HUES64 (cell line): ENCODE measurements at regions not wholly inside any gene's neighbourhood (a gene's known extent, or its start where the extent isn't known, plus 50 kb on each side); places are given as distances from the start of the nearest gene placed in this dataset.
"Not testable (repeated sequence)": the region's sequence is repeated elsewhere in the genome, so short reads cannot be mapped to it uniquely, and the experiment has no call there.

Experiments used
- H3K27ac ChIP-seq: 2 replicates; pipeline ENCODE4 v1.7.0; 2013; ENCODE audit warnings: low read depth, low read length, inconsistent platforms
- H3K27me3 ChIP-seq: 2 replicates; pipeline ENCODE4 v1.6.1; 2013; ENCODE audit warnings: mild to moderate bottlenecking, low read length; ENCODE audit not compliant: insufficient read depth
- H3K36me3 ChIP-seq: 2 replicates; pipeline ENCODE4 v1.6.1; 2013; ENCODE audit warnings: mild to moderate bottlenecking, low read length; ENCODE audit not compliant: insufficient read depth
- H3K4me1 ChIP-seq: 2 replicates; pipeline ENCODE4 v1.6.1; 2013; ENCODE audit warnings: mild to moderate bottlenecking, low read length, moderate library complexity; ENCODE audit not compliant: insufficient read depth
- H3K4me3 ChIP-seq: 2 replicates; pipeline ENCODE4 v1.5.1; 2013; ENCODE audit warnings: mild to moderate bottlenecking, low read length, moderate library complexity
- H3K9ac ChIP-seq: 2 replicates; pipeline ENCODE4 v1.6.1; 2013; ENCODE audit warnings: mild to moderate bottlenecking, low read depth, low read length
- H3K9me3 ChIP-seq: 2 replicates; pipeline ENCODE4 v1.6.1; 2013; ENCODE audit warnings: low read depth, low read length; ENCODE audit not compliant: insufficient read depth
- WGBS: fragments of 150-250, 120-280 bp; methylation state at CpG from one replicate; pipeline ENCODE4 v1.1.7; 2013; ENCODE audit warnings: missing lambda C conversion rate; 5-methylcytosine and 5-hydroxymethylcytosine counted together

- Histone ChIP-seq H3K36me3 (no peaks in the 10 kb centered on the region), H3K4me3 (no peak overlapping the region), H3K4me1 (no peaks in the 10 kb centered on the region), H3K27me3 (no peaks in the 10 kb centered on the region), H3K9me3 (no peaks in the 10 kb centered on the region), H3K9ac (no peak overlapping the region), H3K27ac (no peak overlapping the region)
Measured at GRCh38 chr18:28766721-28767120, 589.8 kb upstream of the CDH2 start.

DNA sequence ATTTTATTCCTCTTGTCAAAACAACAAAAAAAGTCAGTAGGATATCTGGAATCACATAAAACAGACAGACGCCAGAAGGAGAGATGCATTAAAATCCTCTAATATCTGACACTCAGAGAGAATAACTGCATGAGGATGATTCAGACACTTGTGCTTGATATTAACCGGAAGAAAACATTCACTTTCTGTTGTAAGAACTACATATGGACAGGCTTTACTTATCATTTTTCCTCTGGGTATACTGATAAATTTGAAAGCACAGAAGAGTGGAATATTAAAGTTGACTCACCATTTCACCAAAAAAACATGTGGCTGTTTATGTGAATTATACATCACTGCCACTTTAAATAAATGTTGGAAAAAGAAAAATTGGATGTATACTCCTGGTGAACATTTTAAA lies 589.1 kb upstream of the CDH2 start:
- Histone ChIP-seq H3K27me3 (no peaks in the 10 kb centered on the region), H3K4me3 (no peak overlapping the region), H3K36me3 (no peaks in the 10 kb centered on the region), H3K9ac (no peak overlapping the region), H3K27ac (no peak overlapping the region), H3K4me1 (no peaks in the 10 kb centered on the region), H3K9me3 (no peaks in the 10 kb centered on the region)
- WGBS, result 89% methylated on average over 2 of the region's 2 CpGs

- H3K27ac ChIP-seq, result no peak overlapping the region
- no peak overlapping the region for H3K9ac ChIP-seq
- no peaks in the 10 kb centered on the region for H3K9me3 ChIP-seq
- no peaks in the 10 kb centered on the region for H3K4me1 ChIP-seq
- H3K4me3 ChIP-seq, result no peak overlapping the region
- no peaks in the 10 kb centered on the region for H3K27me3 ChIP-seq
- no peaks in the 10 kb centered on the region for H3K36me3 ChIP-seq
- 75% methylated on average over 5 of the region's 5 CpGs for WGBS
Measured at GRCh38 chr18:28760299-28760698, 583.4 kb upstream of the CDH2 start.

- no peak overlapping the region for H3K27ac ChIP-seq
Measured at GRCh38 chr18:28757466-28758008, 580.6 kb upstream of the CDH2 start.

GRCh38 chr18:28743115-28743514 lies 566.2 kb upstream of the CDH2 start:
- Histone ChIP-seq H3K9ac (no peak overlapping the region), H3K9me3 (no peaks in the 10 kb centered on the region), H3K27ac (no peak overlapping the region), H3K36me3 (no peaks in the 10 kb centered on the region), H3K27me3 (no peaks in the 10 kb centered on the region), H3K4me3 (no peak overlapping the region), H3K4me1 (peaks cover 12% of the 10 kb centered on the region; the same call in 1 of the 2 replicates)
- 86% methylated on average over 4 of the region's 4 CpGs for WGBS

More at GRCh38 chr18:28757466-28758008, 580.6 kb upstream of the CDH2 start:
- H3K9ac ChIP-seq, result no peak overlapping the region
- H3K36me3 ChIP-seq, result no peaks in the 10 kb centered on the region
- H3K27me3 ChIP-seq, result no peaks in the 10 kb centered on the region
- 96% methylated on average over 3 of the region's 3 CpGs for WGBS
- no peaks in the 10 kb centered on the region for H3K9me3 ChIP-seq
- no peaks in the 10 kb centered on the region for H3K4me1 ChIP-seq
- no peak overlapping the region for H3K4me3 ChIP-seq

DNA sequence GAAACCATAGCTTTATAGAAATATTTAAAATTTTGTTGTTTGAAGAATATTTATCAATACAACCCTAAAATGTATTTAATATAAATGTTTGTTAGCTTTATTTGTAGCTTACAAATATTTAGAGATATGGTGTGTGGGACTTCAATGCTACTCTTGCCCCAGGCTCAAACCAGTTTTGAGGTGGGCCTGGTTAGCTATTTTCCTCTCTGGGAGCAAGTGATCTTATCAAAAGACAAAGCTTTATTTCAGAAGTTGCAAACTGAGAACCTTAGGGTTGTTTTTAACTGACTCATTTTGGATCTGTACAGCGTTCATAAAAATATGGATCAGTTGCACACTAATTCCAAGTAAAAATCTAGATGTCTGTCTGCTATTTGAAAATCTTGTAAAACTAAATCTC lies 563.6 kb upstream of the CDH2 start:
- H3K27ac ChIP-seq, result no peak overlapping the region
- no peak overlapping the region for H3K4me3 ChIP-seq
- H3K27me3 ChIP-seq, result no peaks in the 10 kb centered on the region
- H3K36me3 ChIP-seq, result no peaks in the 10 kb centered on the region
- peaks cover 22% of the 10 kb centered on the region for H3K4me1 ChIP-seq
- 87% methylated on average over 1 of the region's 1 CpG for WGBS
- H3K9me3 ChIP-seq, result no peaks in the 10 kb centered on the region
- H3K9ac ChIP-seq, result no peak overlapping the region

GRCh38 chr18:28736951-28737350 lies 560.0 kb upstream of the CDH2 start:
- no peaks in the 10 kb centered on the region for H3K36me3 ChIP-seq
- peaks cover 21% of the 10 kb centered on the region for H3K4me1 ChIP-seq
- no peak overlapping the region for H3K4me3 ChIP-seq
- no peak overlapping the region for H3K9ac ChIP-seq
- H3K27ac ChIP-seq, result no peak overlapping the region
- H3K27me3 ChIP-seq, result no peaks in the 10 kb centered on the region
- H3K9me3 ChIP-seq, result no peaks in the 10 kb centered on the region

- H3K4me3 ChIP-seq, result no peak overlapping the region
- no peaks in the 10 kb centered on the region for H3K27me3 ChIP-seq
- peaks cover 21% of the 10 kb centered on the region for H3K4me1 ChIP-seq
- no peaks in the 10 kb centered on the region for H3K9me3 ChIP-seq
- no peak overlapping the region for H3K9ac ChIP-seq
- 87% methylated on average over 1 of the region's 2 CpGs for WGBS
- H3K27ac ChIP-seq, result no peak overlapping the region
- H3K36me3 ChIP-seq, result no peaks in the 10 kb centered on the region
Measured at GRCh38 chr18:28736223-28736622, 559.3 kb upstream of the CDH2 start.

DNA sequence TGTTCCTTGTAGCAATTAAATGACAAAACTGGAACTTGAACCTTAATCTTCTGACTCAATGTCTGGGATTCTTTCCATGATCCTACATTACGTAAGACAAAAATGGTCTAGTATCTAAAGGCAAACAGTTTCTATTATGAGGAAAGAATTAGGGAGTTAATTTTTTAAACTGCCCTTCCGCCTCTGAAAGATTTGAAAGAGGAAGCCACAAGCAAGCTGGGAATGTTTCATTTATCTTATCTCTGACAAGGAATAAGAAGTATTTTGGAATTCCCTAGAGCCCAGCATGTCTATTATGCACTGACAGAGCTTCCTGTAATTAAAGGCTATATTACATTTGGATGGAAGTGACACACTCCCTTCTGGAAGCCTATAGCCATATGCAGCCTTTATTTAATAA lies 558.8 kb upstream of the CDH2 start:
- 91% methylated on average over 2 of the region's 2 CpGs for WGBS
- no peaks in the 10 kb centered on the region for H3K36me3 ChIP-seq
- H3K27ac ChIP-seq, result no peak overlapping the region
- peaks cover 21% of the 10 kb centered on the region for H3K4me1 ChIP-seq
- H3K27me3 ChIP-seq, result no peaks in the 10 kb centered on the region
- H3K9me3 ChIP-seq, result no peaks in the 10 kb centered on the region
- H3K4me3 ChIP-seq, result no peak overlapping the region
- no peak overlapping the region for H3K9ac ChIP-seq

GRCh38 chr18:28729321-28729720 lies 552.4 kb upstream of the CDH2 start:
- peaks cover 12% of the 10 kb centered on the region; the same call in 1 of the 2 replicates for H3K4me1 ChIP-seq
- no peak overlapping the region for H3K4me3 ChIP-seq
- WGBS, result 94% methylated on average over 1 of the region's 1 CpG
- H3K27ac ChIP-seq, result no peak overlapping the region
- H3K27me3 ChIP-seq, result no peaks in the 10 kb centered on the region
- H3K9me3 ChIP-seq, result no peaks in the 10 kb centered on the region
- H3K9ac ChIP-seq, result no peak overlapping the region
- H3K36me3 ChIP-seq, result no peaks in the 10 kb centered on the region

GRCh38 chr18:28728891-28729290 lies 552.0 kb upstream of the CDH2 start:
- Histone ChIP-seq H3K27me3 (no peaks in the 10 kb centered on the region), H3K9me3 (no peaks in the 10 kb centered on the region), H3K4me3 (no peak overlapping the region), H3K27ac (no peak overlapping the region), H3K36me3 (no peaks in the 10 kb centered on the region), H3K4me1 (peaks cover 9% of the 10 kb centered on the region; the same call in 1 of the 2 replicates), H3K9ac (no peak overlapping the region)
- 100% methylated on average over 1 of the region's 2 CpGs for WGBS

- not testable (repeated sequence) for H3K9ac ChIP-seq, H3K27me3 ChIP-seq, H3K9me3 ChIP-seq, H3K4me1 ChIP-seq, H3K27ac ChIP-seq, H3K36me3 ChIP-seq, H3K4me3 ChIP-seq
- WGBS, result 92% methylated on average over 4 of the region's 4 CpGs
Measured at GRCh38 chr18:28727189-28727588, 550.3 kb upstream of the CDH2 start.
